H1 (cell line): ENCODE measurements at regions not wholly inside any gene's neighbourhood (a gene's known extent, or its start where the extent isn't known, plus 50 kb on each side); places are given as distances from the start of the nearest gene placed in this dataset.

Experiments used
- CTCF ChIA-PET: fragments of 300-600 bp; sonication (Branson Sonifier 250); formaldehyde crosslinking; loops from one replicate; lab custom pipeline; 2021; ENCODE audit not compliant: partially characterized antibody; lab: Charles Lee
- POLR2A ChIA-PET: fragments of 300-600 bp; sonication (Branson Sonifier 250); formaldehyde crosslinking; loops from one replicate; lab custom pipeline; 2021; ENCODE audit warnings: inconsistent platforms; ENCODE audit not compliant: partially characterized antibody; lab: Charles Lee
- DNase-seq, 2 experiments: peaks; one replicate each; pipeline versions ENCODE4 v3.0.0 to v3.0.0-alpha.2; 2010 to 2022; ENCODE audit warnings: low spot score in 2 of 2, low read depth in 1 of 2, mixed read lengths in 1 of 2
- FAIRE-seq: peaks from 2 replicates; lab custom pipeline; 2011; peaks lifted over from hg19 to GRCh38; lab: Jason Lieb, UNC
- H2AFZ ChIP-seq: 2 replicates; pipeline ENCODE4 v1.8.1; 2012; ENCODE audit warnings: low read length, inconsistent platforms
- H2AK5ac ChIP-seq: 2 replicates; pipeline ENCODE4 v1.6.1; 2013; ENCODE audit warnings: low read depth, low read length
- H2BK120ac ChIP-seq: replicated peaks from 2 replicates; pipeline ENCODE3; 2013; ENCODE audit warnings: low read depth, low read length, inconsistent platforms
- H2BK12ac ChIP-seq: 2 replicates; pipeline ENCODE4 v1.6.1; 2013; ENCODE audit warnings: low read depth, low read length
- H2BK15ac ChIP-seq: 2 replicates; pipeline ENCODE4 v1.6.1; 2013; ENCODE audit warnings: low read length
- H2BK20ac ChIP-seq: 2 replicates; pipeline ENCODE4 v1.6.1; 2013; ENCODE audit warnings: low read length
- H2BK5ac ChIP-seq: 2 replicates; pipeline ENCODE4 v1.6.1; 2013; ENCODE audit warnings: low read depth, low read length
- H3K14ac ChIP-seq: 2 replicates; pipeline ENCODE4 v1.6.1; 2013; ENCODE audit warnings: inconsistent platforms; ENCODE audit not compliant: insufficient read length
- H3K18ac ChIP-seq: 2 replicates; pipeline ENCODE4 v1.6.1; 2013; ENCODE audit warnings: low read length; ENCODE audit errors: extremely low read depth
- H3K23ac ChIP-seq: 2 replicates; pipeline ENCODE4 v1.6.1; 2013; ENCODE audit warnings: inconsistent platforms; ENCODE audit not compliant: insufficient read length
- H3K23me2 ChIP-seq: 2 replicates; pipeline ENCODE4 v1.6.1; 2013; ENCODE audit warnings: low read depth, low read length
- H3K27ac ChIP-seq: 2 replicates; pipeline ENCODE4 v1.6.1; 2011; ENCODE audit warnings: low read depth, low read length, inconsistent platforms
- H3K27me3 ChIP-seq, 4 experiments: replicated peaks in 1 of 4; 1 replicate in 1 of 4; 2 replicates in 3 of 4; pipeline versions ENCODE4 v1.6.1 to v1.8.1; 2011 to 2013; ENCODE audit warnings: low read length in 3 of 4, mild to moderate bottlenecking in 3 of 4, inconsistent platforms in 2 of 4, mixed read lengths in 2 of 4, moderate library complexity in 1 of 4; ENCODE audit not compliant: control insufficient read depth in 3 of 4, insufficient read depth in 3 of 4; ENCODE audit errors: extremely low read depth in 1 of 4
- H3K36me3 ChIP-seq, 4 experiments: 2 replicates each; pipeline versions ENCODE4 v1.6.1 to v1.8.1; 2011 to 2013; ENCODE audit warnings: mild to moderate bottlenecking in 4 of 4, low read length in 3 of 4, moderate library complexity in 2 of 4, control low read depth in 1 of 4, inconsistent platforms in 1 of 4; ENCODE audit not compliant: insufficient read depth in 4 of 4, control insufficient read depth in 2 of 4
- H3K4ac ChIP-seq: replicated peaks from 2 replicates; pipeline ENCODE3; 2013; ENCODE audit warnings: low read length, low read depth, mixed read lengths, inconsistent platforms; ENCODE audit not compliant: insufficient read length
- H3K4me1 ChIP-seq, 4 experiments: replicated peaks in 1 of 4; 1 replicate in 1 of 4; 2 replicates in 3 of 4; pipeline versions ENCODE4 v1.6.1 to v1.8.1; 2011 to 2013; ENCODE audit warnings: low read length in 3 of 4, inconsistent platforms in 2 of 4, mixed read lengths in 1 of 4; ENCODE audit not compliant: insufficient read depth in 4 of 4, control insufficient read depth in 3 of 4
- H3K4me2 ChIP-seq, 2 experiments: 2 replicates each; pipeline versions ENCODE4 v1.6.1 to v1.8.1; 2011 to 2013; ENCODE audit warnings: low read depth in 2 of 2, low read length in 2 of 2, control low read depth in 1 of 2, inconsistent platforms in 1 of 2, mild to moderate bottlenecking in 1 of 2; ENCODE audit not compliant: insufficient read depth in 1 of 2
- H3K4me3 ChIP-seq, 4 experiments: fragments of 200-600, 300-600 bp in 1 of 4; sonication (generic), shearing (Covaris generic), sonication (Bioruptor Twin) in 1 of 4; 2 replicates each; pipeline versions ENCODE4 v1.5.1 to v1.8.1; 2011 to 2016; ENCODE audit warnings: low read length in 4 of 4, low read depth in 3 of 4, control low read depth in 2 of 4, inconsistent platforms in 2 of 4, mild to moderate bottlenecking in 2 of 4, mixed read lengths in 1 of 4, moderate library complexity in 1 of 4; ENCODE audit not compliant: insufficient read depth in 2 of 4; ENCODE audit errors: extremely low read depth in 1 of 4
- H3K56ac ChIP-seq: replicated peaks from 2 replicates; pipeline ENCODE3; 2013; ENCODE audit warnings: low read depth, mild to moderate bottlenecking, mixed read lengths, low read length, inconsistent platforms; ENCODE audit not compliant: insufficient read length
- H3K79me1 ChIP-seq: 2 replicates; pipeline ENCODE4 v1.6.1; 2013; ENCODE audit warnings: low read depth, low read length, control low read depth
- H3K79me2 ChIP-seq, 2 experiments: 2 replicates each; pipeline versions ENCODE4 v1.6.1 to v1.8.1; 2012 to 2013; ENCODE audit warnings: low read length in 2 of 2, mild to moderate bottlenecking in 2 of 2, inconsistent platforms in 1 of 2; ENCODE audit not compliant: insufficient read depth in 2 of 2, control insufficient read depth in 1 of 2
- H3K9ac ChIP-seq, 4 experiments: replicated peaks in 1 of 4; 1 replicate in 1 of 4; 2 replicates in 3 of 4; pipeline versions ENCODE4 v1.6.1 to v1.8.1; 2011 to 2013; ENCODE audit warnings: low read depth in 3 of 4, low read length in 3 of 4, control low read depth in 2 of 4, mild to moderate bottlenecking in 2 of 4, moderate library complexity in 2 of 4, inconsistent platforms in 1 of 4; ENCODE audit errors: extremely low read depth in 1 of 4
- H3K9me3 ChIP-seq, 2 experiments: 2 replicates each; pipeline versions ENCODE4 v1.6.1 to v1.8.1; 2012 to 2013; ENCODE audit warnings: mild to moderate bottlenecking in 2 of 2, moderate library complexity in 2 of 2, control low read depth in 1 of 2, inconsistent platforms in 1 of 2, low read depth in 1 of 2, low read length in 1 of 2, mixed read lengths in 1 of 2; ENCODE audit not compliant: insufficient read depth in 2 of 2
- H4K20me1 ChIP-seq, 2 experiments: replicated peaks in 1 of 2; 2 replicates each; pipeline versions ENCODE3 to v1.8.1; 2011 to 2013; ENCODE audit warnings: inconsistent platforms in 2 of 2, low read length in 2 of 2, mild to moderate bottlenecking in 1 of 2; ENCODE audit not compliant: insufficient read depth in 2 of 2, control insufficient read depth in 1 of 2
- H4K5ac ChIP-seq: 2 replicates; pipeline ENCODE4 v1.6.1; 2013; ENCODE audit warnings: low read length, low read depth, mixed read lengths, inconsistent platforms; ENCODE audit not compliant: insufficient read length
- H4K8ac ChIP-seq: 2 replicates; pipeline ENCODE4 v1.8.0; 2013; ENCODE audit warnings: mild to moderate bottlenecking, moderate library complexity, low read length, inconsistent platforms; ENCODE audit not compliant: insufficient read depth; ENCODE audit errors: extremely low read depth
- H4K91ac ChIP-seq: replicated peaks from 2 replicates; pipeline ENCODE3; 2013; ENCODE audit warnings: low read length, mixed read lengths, inconsistent platforms; ENCODE audit not compliant: insufficient read length
- CHD2 ChIP-seq: IDR thresholded peaks from 2 replicates; pipeline ENCODE4 v1.6.1; 2012; ENCODE audit warnings: low read length, improper control_type of control experiment
- E2F6 ChIP-seq: IDR thresholded peaks from 2 replicates; pipeline ENCODE4 v1.6.1; 2012; ENCODE audit warnings: inconsistent platforms
- EZH2 ChIP-seq: fragments of 200-600 bp; sonication (generic); IDR thresholded peaks from 2 replicates; pipeline ENCODE4 v1.7.1; 2012; ENCODE audit warnings: low read depth, mild to moderate bottlenecking, moderate library complexity, low read length, inconsistent platforms; ENCODE audit not compliant: severe bottlenecking
- KDM1A ChIP-seq: fragments of 200-600, 300-600 bp; sonication (generic); IDR thresholded peaks from 2 replicates; pipeline ENCODE4 v1.7.1; 2016; ENCODE audit warnings: mild to moderate bottlenecking, low read length, borderline replicate concordance
- MAX ChIP-seq: IDR thresholded peaks from 2 replicates; pipeline ENCODE4 v1.6.1; 2012; ENCODE audit warnings: inconsistent platforms
- PHF8 ChIP-seq: fragments of 200-600 bp; sonication (generic); conservative IDR thresholded peaks from 2 replicates; pipeline ENCODE4 v1.7.1; 2012; ENCODE audit warnings: low read depth, mild to moderate bottlenecking, inconsistent platforms, low read length, moderate library complexity
- SIN3A ChIP-seq, 2 experiments: IDR thresholded peaks in 1 of 2; conservative IDR thresholded peaks in 1 of 2; 2 replicates each; pipeline ENCODE4 v1.6.1; 2011 to 2012; ENCODE audit warnings: low read length in 2 of 2, improper control_type of control experiment in 1 of 2, low read depth in 1 of 2, mild to moderate bottlenecking in 1 of 2
- WGBS, 2 experiments: shearing (Covaris generic) in 1 of 2; methylation state at CpG; one replicate each; pipeline versions ENCODE4 v1.1.6 to v1.1.7; 2013 to 2015; ENCODE audit warnings: low lambda C conversion rate in 2 of 2, mixed read lengths in 2 of 2, inconsistent platforms in 1 of 2, low coverage in 1 of 2, missing lambda C conversion rate in 1 of 2; ENCODE audit not compliant: insufficient replicate concordance in 2 of 2, insufficient coverage in 1 of 2, insufficient read length in 1 of 2; ENCODE audit errors: extremely low coverage in 1 of 2, missing lambda C conversion rate in 1 of 2; 5-methylcytosine and 5-hydroxymethylcytosine counted together

- Histone ChIP-seq H4K5ac (no peak overlapping the region), H4K8ac (no peak overlapping the region), H3K9ac (no peak overlapping the region), H3K23ac (no peak overlapping the region), H3K56ac (no peak overlapping the region), H3K4ac (no peak overlapping the region), H4K20me1 (no peaks in the 10 kb centered on the region), H3K14ac (no peak overlapping the region), H3K36me3 (no peaks in the 10 kb centered on the region), H3K23me2 (no peaks in the 10 kb centered on the region), H3K18ac (no peak overlapping the region), H2BK5ac (no peak overlapping the region), H2BK120ac (no peak overlapping the region), H3K4me1 (no peaks in the 10 kb centered on the region), H2AK5ac (no peak overlapping the region), H3K79me2 (no peaks in the 10 kb centered on the region), H3K9me3 (no peaks in the 10 kb centered on the region), H3K27ac (no peak overlapping the region), H3K79me1 (no peaks in the 10 kb centered on the region), H3K4me2 (no peak overlapping the region), H2BK12ac (no peak overlapping the region), H2BK20ac (peak overlapping the region; percentile 23; the same call in 1 of the 2 replicates), H2BK15ac (0 out of 2 replicates have a peak overlapping the region, but pooled peaks have one; percentile 32), H4K91ac (no peak overlapping the region), H2AFZ (no peak overlapping the region), H3K27me3 (no peaks in the 10 kb centered on the region), H3K4me3 (no peak overlapping the region)
- FAIRE-seq (no peak), DNase-seq (no peak)
- ChIA-PET POLR2A (interaction anchor here (0.6 kb wide), 1 partner anchor 47 kb away, joined by 3 read pairs; no protein-coding TSS in a partner anchor), CTCF (interaction anchor here (1.1 kb wide), 1 partner anchor 27 kb away, joined by 3 read pairs; no protein-coding TSS in a partner anchor)
- WGBS, 2 experiments = 93% methylated on average over 6 of the region's 6 CpGs; no CpG with 5 or more reads in 1 of the 2 experiments
- TF ChIP-seq CHD2 = no peak
- TF ChIP-seq KDM1A = no peak
- no peak for TF ChIP-seq SIN3A (conservative IDR thresholded peaks at IDR 0.05 in 1 of 2, IDR thresholded peaks at IDR 0.05 in 1 of 2; ENCODE audit: low read depth in 1 of 2, low read length in 2 of 2)
- TF ChIP-seq PHF8 = no peak
- no peak for TF ChIP-seq MAX
- no peak for TF ChIP-seq EZH2
- TF ChIP-seq E2F6 = no peak
Measured at GRCh38 chr6:11343963-11344723, 111.7 kb upstream of the NEDD9 start.
